ENCODE measurements at regions not wholly inside any gene's neighbourhood (a gene's known extent, or its start where the extent isn't known, plus 50 kb on each side); places are given as distances from the start of the nearest gene placed in this dataset.

- TF ChIP-seq EZH2 (optimal IDR thresholded peaks at IDR 0.05; ENCODE audit: low read depth, low read length) (no peak), CTCF (IDR thresholded peaks at IDR 0.05; ENCODE audit: low read length) (no peak), EZH2phosphoT487 (IDR thresholded peaks at IDR 0.05; ENCODE audit: low read length) (no peak)
Measured at GRCh38 chr12:124470139-124470538, 97.3 kb downstream of the NCOR2 start.
